ENCODE measurements at regions not wholly inside any gene's neighbourhood (a gene's known extent, or its start where the extent isn't known, plus 50 kb on each side); places are given as distances from the start of the nearest gene placed in this dataset.

GRCh38 chr11:81941998-81942397 is 791.7 kb downstream of the FAM181B start:
- Histone ChIP-seq H3K36me3 (ENCODE audit: insufficient read depth, insufficient read length, low read length) (no peaks in the 10 kb centered on the region), H3K4me1 (ENCODE audit: insufficient read depth, insufficient read length) (no peaks in the 10 kb centered on the region)
- DNase-seq (ENCODE audit: low read depth, low spot score) = no peak

GRCh38 chr11:81932303-81932702 is 801.4 kb downstream of the FAM181B start:
- Histone ChIP-seq H3K36me3 (ENCODE audit: insufficient read depth, insufficient read length, low read length) (no peaks in the 10 kb centered on the region), H3K9ac (ENCODE audit: insufficient read length, low read depth) (no peak overlapping the region), H3K27me3 (ENCODE audit: insufficient read depth, insufficient read length) (no peaks in the 10 kb centered on the region), H3K4me3 (ENCODE audit: insufficient read length, low read depth) (no peak overlapping the region), H3K4me1 (ENCODE audit: insufficient read depth, insufficient read length) (no peaks in the 10 kb centered on the region), H3K9me3 (ENCODE audit: insufficient read depth, low read length) (no peaks in the 10 kb centered on the region)
- no peak for DNase-seq (ENCODE audit: low read depth, low spot score)
- no peak for TF ChIP-seq YY1 (IDR thresholded peaks at IDR 0.05; ENCODE audit: insufficient read depth, insufficient read length)
- TF ChIP-seq SUZ12 (IDR thresholded peaks at IDR 0.05; ENCODE audit: extremely low read depth, insufficient read depth, insufficient read length) = no peak
- no peak for TF ChIP-seq ZNF274 (IDR thresholded peaks at IDR 0.05; ENCODE audit: low read depth, low read length)

More at GRCh38 chr11:81941998-81942397, 791.7 kb downstream of the FAM181B start:
- TF ChIP-seq ZNF274 (IDR thresholded peaks at IDR 0.05; ENCODE audit: low read depth, low read length) = no peak
- no peak for TF ChIP-seq SUZ12 (IDR thresholded peaks at IDR 0.05; ENCODE audit: extremely low read depth, insufficient read depth, insufficient read length)
- TF ChIP-seq YY1 (IDR thresholded peaks at IDR 0.05; ENCODE audit: insufficient read depth, insufficient read length) = no peak
- H3K4me3 ChIP-seq (ENCODE audit: insufficient read length, low read depth) = no peak overlapping the region
- H3K27me3 ChIP-seq (ENCODE audit: insufficient read depth, insufficient read length) = no peaks in the 10 kb centered on the region
- H3K9me3 ChIP-seq (ENCODE audit: insufficient read depth, low read length) = no peaks in the 10 kb centered on the region
- H3K9ac ChIP-seq (ENCODE audit: insufficient read length, low read depth) = no peak overlapping the region

- no peaks in the 10 kb centered on the region for H3K27me3 ChIP-seq (ENCODE audit: insufficient read depth, insufficient read length)
- H3K4me3 ChIP-seq (ENCODE audit: insufficient read length, low read depth) = no peak overlapping the region
- H3K4me1 ChIP-seq (ENCODE audit: insufficient read depth, insufficient read length) = no peaks in the 10 kb centered on the region
- no peaks in the 10 kb centered on the region for H3K9me3 ChIP-seq (ENCODE audit: insufficient read depth, low read length)
- TF ChIP-seq YY1 (IDR thresholded peaks at IDR 0.05; ENCODE audit: insufficient read depth, insufficient read length) = no peak
- no peak for TF ChIP-seq ZNF274 (IDR thresholded peaks at IDR 0.05; ENCODE audit: low read depth, low read length)
- TF ChIP-seq SUZ12 (IDR thresholded peaks at IDR 0.05; ENCODE audit: extremely low read depth, insufficient read depth, insufficient read length) = no peak
- DNase-seq (ENCODE audit: low read depth, low spot score) = no peak
- no peak overlapping the region for H3K9ac ChIP-seq (ENCODE audit: insufficient read length, low read depth)
- H3K36me3 ChIP-seq (ENCODE audit: insufficient read depth, insufficient read length, low read length) = no peaks in the 10 kb centered on the region
These were observed 813.5 kb downstream of the FAM181B start for GRCh38 chr11:81920205-81920604.

- no peaks in the 10 kb centered on the region for H3K27me3 ChIP-seq (ENCODE audit: insufficient read depth, insufficient read length)
- DNase-seq (ENCODE audit: low read depth, low spot score) = no peak
These were observed 817.2 kb downstream of the FAM181B start for GRCh38 chr11:81916451-81916850.

GRCh38 chr11:81915045-81915444 is 818.6 kb downstream of the FAM181B start:
- H3K4me3 ChIP-seq (ENCODE audit: insufficient read length, low read depth) = no peak overlapping the region
- no peak for DNase-seq (ENCODE audit: low read depth, low spot score)
- H3K27me3 ChIP-seq (ENCODE audit: insufficient read depth, insufficient read length) = no peaks in the 10 kb centered on the region
- no peaks in the 10 kb centered on the region for H3K36me3 ChIP-seq (ENCODE audit: insufficient read depth, insufficient read length, low read length)
- no peaks in the 10 kb centered on the region for H3K9me3 ChIP-seq (ENCODE audit: insufficient read depth, low read length)
- TF ChIP-seq ZNF274 (IDR thresholded peaks at IDR 0.05; ENCODE audit: low read depth, low read length) (no peak), YY1 (IDR thresholded peaks at IDR 0.05; ENCODE audit: insufficient read depth, insufficient read length) (no peak), SUZ12 (IDR thresholded peaks at IDR 0.05; ENCODE audit: extremely low read depth, insufficient read depth, insufficient read length) (no peak)
- H3K9ac ChIP-seq (ENCODE audit: insufficient read length, low read depth) = no peak overlapping the region
- no peaks in the 10 kb centered on the region for H3K4me1 ChIP-seq (ENCODE audit: insufficient read depth, insufficient read length)

More at GRCh38 chr11:81916451-81916850, 817.2 kb downstream of the FAM181B start:
- H3K9me3 ChIP-seq (ENCODE audit: insufficient read depth, low read length) = no peaks in the 10 kb centered on the region
- TF ChIP-seq SUZ12 (IDR thresholded peaks at IDR 0.05; ENCODE audit: extremely low read depth, insufficient read depth, insufficient read length) (no peak), ZNF274 (IDR thresholded peaks at IDR 0.05; ENCODE audit: low read depth, low read length) (no peak), YY1 (IDR thresholded peaks at IDR 0.05; ENCODE audit: insufficient read depth, insufficient read length) (no peak)
- no peaks in the 10 kb centered on the region for H3K4me1 ChIP-seq (ENCODE audit: insufficient read depth, insufficient read length)
- no peak overlapping the region for H3K4me3 ChIP-seq (ENCODE audit: insufficient read length, low read depth)
- H3K36me3 ChIP-seq (ENCODE audit: insufficient read depth, insufficient read length, low read length) = no peaks in the 10 kb centered on the region
- no peak overlapping the region for H3K9ac ChIP-seq (ENCODE audit: insufficient read length, low read depth)

- Histone ChIP-seq H3K9me3 (ENCODE audit: insufficient read depth, low read length) (peaks cover 5% of the 10 kb centered on the region; the same call in 1 of the 2 replicates), H3K4me3 (ENCODE audit: insufficient read length, low read depth) (no peak overlapping the region), H3K27me3 (ENCODE audit: insufficient read depth, insufficient read length) (no peaks in the 10 kb centered on the region), H3K9ac (ENCODE audit: insufficient read length, low read depth) (no peak overlapping the region), H3K36me3 (ENCODE audit: insufficient read depth, insufficient read length, low read length) (no peaks in the 10 kb centered on the region), H3K4me1 (ENCODE audit: insufficient read depth, insufficient read length) (no peaks in the 10 kb centered on the region)
- TF ChIP-seq YY1 (IDR thresholded peaks at IDR 0.05; ENCODE audit: insufficient read depth, insufficient read length) = no peak
- no peak for DNase-seq (ENCODE audit: low read depth, low spot score)
These were observed 819.9 kb downstream of the FAM181B start for GRCh38 chr11:81913793-81914192.

- H3K36me3 ChIP-seq (ENCODE audit: insufficient read depth, insufficient read length, low read length) = no peaks in the 10 kb centered on the region
- DNase-seq (ENCODE audit: low read depth, low spot score) = no peak
- no peak overlapping the region for H3K9ac ChIP-seq (ENCODE audit: insufficient read length, low read depth)
- peaks cover 6% of the 10 kb centered on the region; the same call in 1 of the 2 replicates for H3K9me3 ChIP-seq (ENCODE audit: insufficient read depth, low read length)
- H3K4me1 ChIP-seq (ENCODE audit: insufficient read depth, insufficient read length) = no peaks in the 10 kb centered on the region
- no peaks in the 10 kb centered on the region for H3K27me3 ChIP-seq (ENCODE audit: insufficient read depth, insufficient read length)
- no peak for TF ChIP-seq YY1 (IDR thresholded peaks at IDR 0.05; ENCODE audit: insufficient read depth, insufficient read length)
- no peak for TF ChIP-seq ZNF274 (IDR thresholded peaks at IDR 0.05; ENCODE audit: low read depth, low read length)
- no peak for TF ChIP-seq SUZ12 (IDR thresholded peaks at IDR 0.05; ENCODE audit: extremely low read depth, insufficient read depth, insufficient read length)
- no peak overlapping the region for H3K4me3 ChIP-seq (ENCODE audit: insufficient read length, low read depth)
These were observed 825.7 kb downstream of the FAM181B start for GRCh38 chr11:81907996-81908395.

GRCh38 chr11:81899156-81899555 is 834.5 kb downstream of the FAM181B start:
- Histone ChIP-seq H3K4me3 (ENCODE audit: insufficient read length, low read depth) (no peak overlapping the region), H3K36me3 (ENCODE audit: insufficient read depth, insufficient read length, low read length) (no peaks in the 10 kb centered on the region), H3K27me3 (ENCODE audit: insufficient read depth, insufficient read length) (no peaks in the 10 kb centered on the region), H3K9ac (ENCODE audit: insufficient read length, low read depth) (no peak overlapping the region), H3K4me1 (ENCODE audit: insufficient read depth, insufficient read length) (no peaks in the 10 kb centered on the region), H3K9me3 (ENCODE audit: insufficient read depth, low read length) (no peaks in the 10 kb centered on the region)
- TF ChIP-seq SUZ12 (IDR thresholded peaks at IDR 0.05; ENCODE audit: extremely low read depth, insufficient read depth, insufficient read length) (no peak), ZNF274 (IDR thresholded peaks at IDR 0.05; ENCODE audit: low read depth, low read length) (no peak), YY1 (IDR thresholded peaks at IDR 0.05; ENCODE audit: insufficient read depth, insufficient read length) (no peak)
- DNase-seq (ENCODE audit: low read depth, low spot score) = no peak
